NCI-H524 (cell line): ENCODE measurements at regions not wholly inside any gene's neighbourhood (a gene's known extent, or its start where the extent isn't known, plus 50 kb on each side); places are given as distances from the start of the nearest gene placed in this dataset.
"Not testable (repeated sequence)": the region's sequence is repeated elsewhere in the genome, so short reads cannot be mapped to it uniquely, and the experiment has no call there.

ENCODE experiments used
- DNase-seq, 2 experiments: peaks; one replicate each; lab custom pipeline; 2025; lab: John Stamatoyannopoulos, UW

DNA sequence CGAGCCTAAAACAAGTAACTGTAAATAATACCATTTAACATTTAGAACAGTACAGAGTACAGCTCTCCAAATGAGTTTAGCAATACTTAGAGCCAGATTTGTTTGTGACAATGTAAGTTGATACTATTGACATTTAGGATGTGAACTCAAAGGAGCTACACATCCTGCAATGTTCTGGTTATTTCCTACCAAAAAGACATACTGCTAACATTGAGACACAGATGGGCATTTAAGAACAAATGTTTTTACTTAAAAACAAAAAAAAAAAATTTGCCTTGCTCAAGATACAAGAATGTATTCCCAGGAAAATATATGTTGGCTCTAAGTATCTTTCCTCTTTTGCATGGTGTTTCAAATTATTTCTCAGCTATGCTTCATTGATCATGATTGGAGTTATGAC lies 1464.8 kb upstream of the PRMT6 start:
- no peak for DNase-seq

DNA sequence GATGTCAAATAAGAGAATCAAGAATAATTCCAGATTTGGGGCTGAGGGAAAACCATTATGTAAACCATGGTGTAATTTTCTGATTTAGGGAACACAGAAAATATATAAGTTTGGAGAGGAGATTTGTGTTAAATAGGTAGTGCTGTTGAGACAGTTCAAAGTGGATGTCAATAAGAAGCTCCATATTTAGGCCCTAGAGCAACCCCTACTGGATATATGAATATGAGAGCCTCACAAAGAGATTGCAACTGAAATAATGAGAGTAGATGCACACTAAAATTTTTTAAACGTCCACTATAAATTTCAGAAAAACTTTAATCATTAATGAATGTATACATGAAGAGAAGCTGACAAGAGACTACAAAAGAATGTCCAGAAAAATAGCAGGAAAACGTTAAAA lies 1447.8 kb upstream of the PRMT6 start:
- peak in 1 of 2 experiments; percentile 16 for DNase-seq

GRCh38 chr1:105626276-105626987 lies 1430.0 kb upstream of the PRMT6 start:
- no peak for DNase-seq

GRCh38 chr1:105631153-105631744 lies 1425.2 kb upstream of the PRMT6 start:
- DNase-seq, result not testable (repeated sequence)

DNA sequence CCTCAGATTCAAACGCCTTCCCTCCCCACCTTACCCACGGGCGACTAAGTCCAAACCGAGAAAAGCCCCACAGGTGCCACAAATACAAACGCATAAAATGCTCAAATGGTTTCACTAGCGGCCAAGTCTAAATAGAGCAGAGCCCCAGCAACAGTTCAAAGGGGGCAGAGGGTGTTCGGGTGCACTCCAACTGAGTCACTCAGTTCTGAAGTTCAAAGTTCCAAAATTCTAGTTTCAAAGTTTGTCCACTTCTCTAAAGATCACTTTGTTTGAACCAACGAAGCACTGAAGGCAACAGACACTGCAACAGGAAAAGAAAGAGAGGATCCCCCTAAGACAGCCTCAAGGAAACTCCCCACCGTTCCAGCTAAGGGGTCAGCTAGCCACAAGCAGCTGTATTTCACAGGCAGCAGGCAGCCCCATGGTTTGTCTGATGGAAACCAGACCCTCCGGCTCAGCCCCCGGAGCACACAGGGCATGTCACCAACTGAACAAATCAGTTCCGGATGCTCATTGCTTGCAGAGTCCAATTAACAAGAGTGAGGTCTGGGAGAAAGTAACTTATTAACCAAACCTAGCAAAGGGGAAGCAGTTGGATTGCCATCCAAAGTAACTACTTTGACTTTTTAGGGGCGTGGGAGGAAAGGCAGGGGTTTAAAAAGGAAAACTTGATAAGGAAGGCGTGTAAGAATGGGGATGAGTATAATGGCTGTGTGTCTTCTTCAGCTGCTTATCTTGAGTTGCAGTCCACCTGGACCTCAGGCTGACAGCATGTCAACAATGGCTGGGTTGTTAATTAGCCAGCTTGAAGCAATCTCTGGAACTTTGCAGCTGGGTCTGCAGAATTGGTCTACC lies 1423.9 kb upstream of the PRMT6 start:
- DNase-seq, result no peak

GRCh38 chr1:105636052-105636451 lies 1420.4 kb upstream of the PRMT6 start:
- DNase-seq, result no peak

DNA sequence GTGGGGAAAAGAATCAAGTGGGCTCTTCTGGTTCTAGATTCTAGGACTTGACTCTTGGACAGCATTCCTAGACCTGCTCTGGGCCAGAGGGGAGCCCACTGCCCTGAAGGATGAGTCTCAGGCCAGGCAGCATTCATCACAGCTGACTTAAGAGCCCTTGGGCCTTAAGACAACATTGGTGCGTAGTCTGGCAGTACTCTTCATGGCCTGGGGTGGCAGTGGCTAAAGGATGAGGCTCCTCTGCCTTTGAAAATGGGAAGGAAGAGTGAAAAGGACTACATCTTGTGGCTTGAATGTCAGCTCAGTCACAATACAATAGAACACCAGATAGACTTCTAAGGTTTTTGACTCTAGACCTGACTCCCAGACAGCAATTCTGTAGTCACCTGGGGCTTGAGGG lies 1415.1 kb upstream of the PRMT6 start:
- DNase-seq, result no peak

GRCh38 chr1:105652109-105652508 lies 1404.4 kb upstream of the PRMT6 start:
- DNase-seq, result no peak

- DNase-seq, result no peak
Measured at GRCh38 chr1:105655032-105655431, 1401.4 kb upstream of the PRMT6 start.

- no peak for DNase-seq
Measured at GRCh38 chr1:105664495-105664894, 1392.0 kb upstream of the PRMT6 start.

- DNase-seq, result no peak
Measured at GRCh38 chr1:105678334-105678733, 1378.1 kb upstream of the PRMT6 start.

- DNase-seq, result no peak
Measured at GRCh38 chr1:105684714-105685113, 1371.8 kb upstream of the PRMT6 start.

DNA sequence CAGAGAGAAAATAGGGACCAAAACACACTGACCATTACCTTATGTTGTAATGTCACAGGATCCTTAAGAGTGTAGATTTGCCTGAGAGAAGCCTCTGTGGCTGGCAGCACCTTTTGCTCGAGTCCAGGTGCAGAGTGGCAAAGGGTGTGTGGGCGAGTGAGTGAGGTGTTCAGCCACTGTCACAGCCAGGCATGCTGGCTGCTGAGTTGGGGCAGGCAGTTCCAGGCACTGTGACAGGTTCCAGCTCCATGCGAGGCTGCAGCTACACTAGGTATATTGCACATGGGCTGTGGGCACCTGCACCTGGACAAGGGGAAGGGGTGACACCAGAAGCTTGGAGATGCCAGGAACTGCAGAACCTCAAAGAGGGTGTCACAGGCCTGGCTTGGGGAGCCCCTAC lies 1370.4 kb upstream of the PRMT6 start:
- DNase-seq, result no peak

GRCh38 chr1:105686874-105687690 lies 1369.4 kb upstream of the PRMT6 start:
- DNase-seq, result no peak

DNA sequence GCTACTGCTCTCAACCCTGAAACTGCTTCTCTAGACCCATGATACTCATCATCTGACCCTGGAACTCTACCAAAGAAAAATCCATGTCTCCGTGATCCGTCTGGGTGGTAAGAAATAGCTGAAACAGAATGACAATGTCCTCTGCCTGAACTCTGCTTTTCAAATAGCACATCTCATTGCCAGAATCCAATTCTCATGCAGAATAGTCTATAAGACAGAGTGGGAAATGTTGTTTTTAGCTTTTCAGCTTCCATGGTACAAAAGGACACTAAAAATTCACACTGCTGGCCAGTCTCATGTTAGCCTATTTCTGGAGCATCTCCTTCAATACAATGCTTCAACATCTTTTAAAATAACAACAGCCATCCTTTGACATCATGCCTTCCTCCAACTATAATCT lies 1355.8 kb upstream of the PRMT6 start:
- no peak for DNase-seq

GRCh38 chr1:105724286-105724685 lies 1332.2 kb upstream of the PRMT6 start:
- no peak for DNase-seq

GRCh38 chr1:105730701-105731100 lies 1325.8 kb upstream of the PRMT6 start:
- no peak for DNase-seq

DNA sequence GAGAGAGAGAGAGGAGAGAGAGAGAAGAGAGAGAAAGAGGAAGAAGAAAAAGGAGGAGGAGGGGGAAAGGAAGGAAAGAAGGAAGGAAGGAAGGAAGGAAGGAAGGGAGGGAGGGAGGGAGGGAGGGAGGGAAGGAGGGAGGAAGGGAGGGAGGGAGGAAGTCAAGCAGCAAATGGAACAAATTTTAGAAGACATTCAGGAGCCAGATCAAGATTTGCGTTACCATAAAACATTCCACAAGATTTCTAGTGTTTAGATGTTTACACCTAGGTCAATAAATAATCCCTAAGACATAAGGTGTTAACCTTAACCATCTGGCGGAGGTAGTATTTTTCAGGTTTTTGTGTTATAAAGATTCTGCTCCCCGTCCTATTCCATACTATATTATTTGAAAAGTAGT lies 1320.1 kb upstream of the PRMT6 start:
- no peak for DNase-seq

DNA sequence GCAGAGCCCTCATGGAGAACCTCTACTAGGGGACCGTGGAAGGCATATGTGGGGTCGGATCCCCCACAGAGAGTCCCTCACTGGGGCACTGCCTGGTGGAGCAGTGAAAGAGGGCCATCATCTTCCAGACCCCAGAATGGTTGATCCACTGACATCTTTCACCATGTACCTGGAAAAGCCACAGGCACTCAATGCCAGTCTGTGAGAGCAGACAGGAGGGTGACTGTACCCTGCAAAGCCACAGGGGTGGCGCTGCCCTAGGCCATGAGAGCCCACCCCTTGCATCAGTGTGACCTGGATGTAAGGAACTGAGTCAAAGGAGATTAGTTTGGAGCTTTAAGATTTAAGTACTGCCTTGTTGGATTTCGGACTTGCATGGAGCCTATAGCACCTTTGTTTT lies 1276.7 kb upstream of the PRMT6 start:
- DNase-seq, result no peak

DNA sequence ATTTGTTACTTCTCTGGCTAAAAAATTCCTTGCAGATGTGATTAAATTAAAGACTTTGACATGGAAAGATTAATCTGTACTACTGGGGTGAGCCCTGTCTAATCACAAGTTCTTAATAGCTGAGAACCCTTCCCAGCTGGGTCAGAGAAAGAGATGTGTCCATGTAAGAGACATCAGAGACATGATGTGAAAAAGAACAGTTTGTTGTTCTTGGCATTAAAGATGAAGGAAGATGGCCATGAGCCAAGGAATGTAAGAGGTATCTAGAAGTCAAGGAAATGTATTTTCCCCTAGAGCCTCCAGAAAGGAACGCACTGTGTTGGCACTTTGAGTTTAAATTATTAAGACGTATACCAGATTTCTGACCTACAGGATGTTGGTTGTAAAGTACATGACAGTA lies 1271.5 kb upstream of the PRMT6 start:
- no peak for DNase-seq

GRCh38 chr1:105793536-105794146 lies 1262.8 kb upstream of the PRMT6 start:
- DNase-seq, result peak; percentile 42 to 54

DNA sequence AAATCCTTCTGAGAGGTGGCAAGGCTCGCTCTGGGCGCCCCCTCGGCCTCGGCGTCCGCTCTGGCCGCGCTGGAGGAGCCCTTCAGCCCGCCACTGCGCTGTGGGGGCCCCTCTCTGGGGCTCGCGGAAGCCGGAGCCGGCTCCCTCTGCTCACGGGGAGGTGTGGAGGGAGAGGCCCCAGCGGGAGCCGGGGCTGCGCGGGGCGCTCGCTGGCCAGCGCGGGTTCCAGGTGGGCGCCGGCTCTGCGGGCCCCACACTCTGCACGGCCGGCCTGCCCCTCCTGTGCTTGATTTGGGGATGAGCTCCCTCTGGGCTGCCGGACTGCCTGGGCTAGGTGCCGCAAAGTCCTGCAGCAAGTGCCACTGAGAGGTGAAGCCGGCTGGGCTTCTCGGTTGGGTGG lies 1260.7 kb upstream of the PRMT6 start:
- no peak for DNase-seq
